GM12878 (cell line): ENCODE measurements at regions not wholly inside any gene's neighbourhood (a gene's known extent, or its start where the extent isn't known, plus 50 kb on each side); places are given as distances from the start of the nearest gene placed in this dataset.

Experiments used
- ATAC-seq: fragments of 200-7000 bp; cut with Tn5 transposase; 3 replicates; pipeline ENCODE4 v1.9.1; 2020; ENCODE audit warnings: mild to moderate bottlenecking, moderate library complexity
- BruUV-seq: library from RNA; stranded (reverse); fragments of 400-500 nt; replicated peaks from 2 replicates; lab custom pipeline; 2021; lab: Mats Ljungman, UMichigan
- CTCF ChIA-PET: fragments of 300-600 bp; sonication (Branson Sonifier 250); formaldehyde crosslinking; extraction: SDS; loops from one replicate; lab custom pipeline; 2021; ENCODE audit warnings: inconsistent platforms; lab: Yijun Ruan, JAX
- POLR2A ChIA-PET: fragments of 350-600 bp; formaldehyde crosslinking; extraction: SDS; loops from one replicate; lab custom pipeline; 2021; ENCODE audit warnings: inconsistent platforms; lab: Charles Lee
- RAD21 ChIA-PET: fragments of 300-600 bp; sonication (Branson Sonifier 250); formaldehyde crosslinking; loops from one replicate; lab custom pipeline; 2023; ENCODE audit warnings: antibody characterized with exemption; ENCODE audit not compliant: unreplicated experiment; lab: Charles Lee
- SMC1A ChIA-PET: fragments of 300-600 bp; sonication (Branson Sonifier 250); formaldehyde crosslinking; loops from one replicate; lab custom pipeline; 2023; ENCODE audit not compliant: unreplicated experiment, uncharacterized antibody; lab: Charles Lee
- DNase-seq: peaks from one replicate; pipeline ENCODE4 v3.0.0-alpha.2; 2011; ENCODE audit warnings: low read depth, low spot score
- FAIRE-seq: peaks from 3 replicates; lab custom pipeline; 2011; peaks lifted over from hg19 to GRCh38; lab: Jason Lieb, UNC
- H2AFZ ChIP-seq: 2 replicates; pipeline ENCODE4 v1.6.0; 2011; ENCODE audit warnings: low read depth, low read length, control low read depth; ENCODE audit not compliant: control insufficient read depth
- H3K27ac ChIP-seq: 2 replicates; pipeline ENCODE4 v1.5.1; 2011; ENCODE audit warnings: control low read depth; ENCODE audit not compliant: control insufficient read depth, insufficient read depth
- H3K27me3 ChIP-seq, 2 experiments: replicated peaks in 1 of 2; 2 replicates each; pipeline versions ENCODE4 v1.6.0 to v1.6.1; 2011; ENCODE audit warnings: low read length in 1 of 2; ENCODE audit not compliant: control insufficient read depth in 2 of 2, insufficient read depth in 2 of 2
- H3K36me3 ChIP-seq, 2 experiments: 2 replicates each; pipeline ENCODE4 v1.5.1; 2011; ENCODE audit warnings: low read length in 1 of 2; ENCODE audit not compliant: control insufficient read depth in 2 of 2, insufficient read depth in 2 of 2
- H3K4me1 ChIP-seq: 2 replicates; pipeline ENCODE4 v1.6.1; 2011; ENCODE audit warnings: mild to moderate bottlenecking, low read length, moderate library complexity, mixed read lengths; ENCODE audit not compliant: control insufficient read depth, insufficient read depth
- H3K4me2 ChIP-seq: 2 replicates; pipeline ENCODE4 v1.6.0; 2011; ENCODE audit warnings: control low read depth; ENCODE audit not compliant: control insufficient read depth, insufficient read depth
- H3K4me3 ChIP-seq: fragments of 200-600 bp; sonication (generic); 2 replicates; pipeline ENCODE4 v1.5.1; 2016
- H3K79me2 ChIP-seq: 2 replicates; pipeline ENCODE4 v1.6.0; 2011; ENCODE audit warnings: low read length; ENCODE audit not compliant: control insufficient read depth, insufficient read depth
- H3K9ac ChIP-seq: 2 replicates; pipeline ENCODE4 v1.8.0; 2011; ENCODE audit warnings: low read length, control low read depth, mixed read lengths; ENCODE audit not compliant: control insufficient read depth, insufficient read depth
- H3K9me3 ChIP-seq: replicated peaks from 3 replicates; pipeline ENCODE4 v1.5.1; 2011; ENCODE audit warnings: mild to moderate bottlenecking, low read length; ENCODE audit not compliant: control insufficient read depth, insufficient read depth
- H4K20me1 ChIP-seq: 2 replicates; pipeline ENCODE4 v1.6.0; 2011; ENCODE audit not compliant: control insufficient read depth, insufficient read depth
- CBX3 ChIP-seq: fragments of 200-600 bp; sonication (generic); IDR thresholded peaks from 2 replicates; pipeline ENCODE4 v1.6.1; 2016; ENCODE audit warnings: low read depth, borderline replicate concordance
- EED ChIP-seq: sonication (generic); IDR thresholded peaks from 2 replicates; pipeline ENCODE4 v1.6.1; 2016; ENCODE audit warnings: antibody characterized with exemption, low read depth
- FOXK2 ChIP-seq: fragments of 450-650 bp; IDR thresholded peaks from 2 replicates; pipeline ENCODE4 v1.6.1; 2017; ENCODE audit warnings: mild to moderate bottlenecking, moderate library complexity
- RB1 ChIP-seq: fragments of 450-650 bp; formaldehyde crosslinking; IDR thresholded peaks from 2 replicates; pipeline ENCODE4 v1.6.1; 2017; ENCODE audit warnings: mild to moderate bottlenecking, borderline replicate concordance
- REST ChIP-seq: IDR thresholded peaks from 2 replicates; pipeline ENCODE4 v1.6.1; 2012; ENCODE audit warnings: mild to moderate bottlenecking, low read depth, low read length
- WGBS: methylation state at CpG from one replicate; pipeline ENCODE4 v1.1.6; 2016; ENCODE audit warnings: low lambda C conversion rate; ENCODE audit not compliant: insufficient replicate concordance, insufficient coverage; ENCODE audit errors: missing lambda C conversion rate; 5-methylcytosine and 5-hydroxymethylcytosine counted together
- in situ Hi-C: fragments of 300-500 bp; cut with MboI; formaldehyde crosslinking; loops from 9 replicates; pipeline ENCODE4 v1.14.3; 2018; ENCODE audit warnings: mixed read lengths
- intact Hi-C: fragments of 100-400 bp; cut with micrococcal nuclease; formaldehyde crosslinking; loops from one replicate; pipeline ENCODE4 v1.14.2; 2022; ENCODE audit not compliant: unreplicated experiment
- TF ChIP-seq, protein P1 (sequence below): fragments of 450-650 bp; conservative IDR thresholded peaks from 2 replicates; pipeline ENCODE4 v1.6.1; 2017; ENCODE audit warnings: mild to moderate bottlenecking, moderate library complexity

- ChIA-PET CTCF (interaction anchor here (1.1 to 1.5 kb wide), 3 partner anchors 118 to 611 kb away, joined by 3 to 5 read pairs (median 3); no protein-coding TSS in a partner anchor), POLR2A (no interaction called here), RAD21 (no interaction called here), SMC1A (interaction anchor here (0.7 to 1.3 kb wide), 4 partner anchors 13 to 611 kb away, joined by 3 to 4 read pairs (median 3); no protein-coding TSS in a partner anchor)
- Histone ChIP-seq H3K9ac (no peak overlapping the region), H3K9me3 (no peaks in the 10 kb centered on the region), H3K4me2 (no peak overlapping the region), H3K36me3 (no peaks in the 10 kb centered on the region), H3K27ac (no peak overlapping the region), H4K20me1 (no peaks in the 10 kb centered on the region), H2AFZ (no peak overlapping the region), H3K4me1 (no peaks in the 10 kb centered on the region), H3K27me3 (0 out of 4 replicates have a peak, but pooled peaks cover 0 to 2% of the 10 kb centered on the region in 2 experiments), H3K79me2 (no peaks in the 10 kb centered on the region), H3K4me3 (no peak overlapping the region)
- WGBS = 79% methylated on average over 6 of the region's 6 CpGs
- BruUV-seq = no TSS peak
- in situ Hi-C loops (no loop called here), intact Hi-C loops (no loop called here)
- no peak for ATAC-seq
- no peak for FAIRE-seq
- TF ChIP-seq RB1 (no peak), FOXK2 (no peak), EED (no peak), CBX3 (no peak)
- TF ChIP-seq, protein P1, sequence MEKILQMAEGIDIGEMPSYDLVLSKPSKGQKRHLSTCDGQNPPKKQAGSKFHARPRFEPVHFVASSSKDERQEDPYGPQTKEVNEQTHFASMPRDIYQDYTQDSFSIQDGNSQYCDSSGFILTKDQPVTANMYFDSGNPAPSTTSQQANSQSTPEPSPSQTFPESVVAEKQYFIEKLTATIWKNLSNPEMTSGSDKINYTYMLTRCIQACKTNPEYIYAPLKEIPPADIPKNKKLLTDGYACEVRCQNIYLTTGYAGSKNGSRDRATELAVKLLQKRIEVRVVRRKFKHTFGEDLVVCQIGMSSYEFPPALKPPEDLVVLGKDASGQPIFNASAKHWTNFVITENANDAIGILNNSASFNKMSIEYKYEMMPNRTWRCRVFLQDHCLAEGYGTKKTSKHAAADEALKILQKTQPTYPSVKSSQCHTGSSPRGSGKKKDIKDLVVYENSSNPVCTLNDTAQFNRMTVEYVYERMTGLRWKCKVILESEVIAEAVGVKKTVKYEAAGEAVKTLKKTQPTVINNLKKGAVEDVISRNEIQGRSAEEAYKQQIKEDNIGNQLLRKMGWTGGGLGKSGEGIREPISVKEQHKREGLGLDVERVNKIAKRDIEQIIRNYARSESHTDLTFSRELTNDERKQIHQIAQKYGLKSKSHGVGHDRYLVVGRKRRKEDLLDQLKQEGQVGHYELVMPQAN = no peak
- DNase-seq = no peak
Observed at GRCh38 chr16:51757505-51757904, 606.4 kb upstream of the SALL1 start.

GRCh38 chr16:51757124-51757470 is 606.0 kb upstream of the SALL1 start:
- POLR2A ChIA-PET = interaction anchor here (1.3 kb wide), 1 partner anchor 183 kb away, joined by 3 read pairs; no protein-coding TSS in a partner anchor
- in situ Hi-C loops = no loop called here
- Histone ChIP-seq H3K79me2 (no peaks in the 10 kb centered on the region), H3K9me3 (no peaks in the 10 kb centered on the region), H3K27ac (no peak overlapping the region), H3K36me3 (no peaks in the 10 kb centered on the region), H3K4me2 (no peak overlapping the region), H4K20me1 (no peaks in the 10 kb centered on the region), H3K4me3 (no peak overlapping the region), H3K27me3 (no peaks in the 10 kb centered on the region), H3K4me1 (no peaks in the 10 kb centered on the region), H3K9ac (no peak overlapping the region), H2AFZ (no peak overlapping the region)
- no peak for FAIRE-seq
- CTCF ChIA-PET = interaction anchor here (0.9 to 1.5 kb wide), 4 partner anchors 118 to 611 kb away, joined by 3 to 5 read pairs (median 3); no protein-coding TSS in a partner anchor
- SMC1A ChIA-PET = interaction anchor here (0.7 to 1.3 kb wide), 5 partner anchors 13 to 611 kb away, joined by 3 to 4 read pairs (median 3); no protein-coding TSS in a partner anchor
- RAD21 ChIA-PET = no interaction called here
- no peak for TF ChIP-seq REST
- intact Hi-C loops = no loop called here
- no TSS peak for BruUV-seq
- no peak for DNase-seq
- ATAC-seq = no peak
- WGBS = 82% methylated on average over 7 of the region's 7 CpGs
